Ovary (tissue), 7 donors: ENCODE measurements at regions not wholly inside any gene's neighbourhood (a gene's known extent, or its start where the extent isn't known, plus 50 kb on each side); places are given as distances from the start of the nearest gene placed in this dataset.

ENCODE experiments used
- DNase-seq, 5 donors: peaks; one replicate each; pipeline ENCODE4 v3.0.0-alpha.2; 2019 to 2020
- H3K27ac ChIP-seq, 2 donors: fragments of 200-600 bp; one replicate each; pipeline versions ENCODE4 v1.5.1 to v1.8.0; 2019 to 2022
- H3K27me3 ChIP-seq: fragments of 200-600 bp; one replicate; pipeline ENCODE4 v1.8.0; 2022
- H3K36me3 ChIP-seq: fragments of 200-600 bp; sonication (generic); one replicate; pipeline ENCODE4 v1.5.1; 2019
- H3K4me1 ChIP-seq: one replicate; pipeline ENCODE4 v1.8.1; 2013; ENCODE audit warnings: mild to moderate bottlenecking, moderate library complexity; ENCODE audit not compliant: insufficient read depth
- H3K4me3 ChIP-seq: fragments of 200-600 bp; sonication (generic); one replicate; pipeline ENCODE4 v1.5.1; 2017
- H3K9me3 ChIP-seq, 2 donors: fragments of 200-600 bp in 1 of 2; sonication (generic) in 1 of 2; one replicate each; pipeline versions ENCODE4 v1.5.1 to v1.8.1; 2013 to 2019; ENCODE audit warnings: mild to moderate bottlenecking in 1 of 2, moderate library complexity in 1 of 2
- CTCF ChIP-seq, 3 donors: fragments of 450-650 bp in 2 of 3; fragments of 200-600 bp in 1 of 3; IDR thresholded peaks; one replicate each; pipeline versions ENCODE4 v1.5.1 to v1.8.0; 2016 to 2022; ENCODE audit warnings: antibody characterized with exemption in 3 of 3, mild to moderate bottlenecking in 1 of 3
- EP300 ChIP-seq: sonication (generic); formaldehyde crosslinking; IDR thresholded peaks from one replicate; pipeline ENCODE4 v1.6.1; 2017; ENCODE audit warnings: antibody characterized with exemption
- POLR2A ChIP-seq: fragments of 450-650 bp; IDR thresholded peaks from one replicate; pipeline ENCODE4 v1.6.1; 2017; ENCODE audit warnings: antibody characterized with exemption, mild to moderate bottlenecking, moderate library complexity
- WGBS, 3 donors: extraction: QIAGEN DNeasy Blood & Tissue Kit in 1 of 3; methylation state at CpG; one replicate each; pipeline versions ENCODE4 v1.1.5 to v1.1.7; 2013 to 2017; 5-methylcytosine and 5-hydroxymethylcytosine counted together
- intact Hi-C, 4 donors: fragments of 100-400 bp; cut with DNase I; formaldehyde crosslinking; loops; one replicate each; pipeline versions ENCODE4 v1.11.0 to v1.15.1; 2022 to 2023
- donor health status: DM: no; HTN: no; CAD: no; lungs with moderate emphysema.
- donor health status: DM: no; HTN: no; CAD: no.
- donor health status: Bipolar disorder and iron deficiency.
- donor health status: DM: no; HTN: no; CAD: no.
- donor health status: DM: yes; HTN: yes; CAD: no.

- Histone ChIP-seq H3K27me3 (no peaks in the 10 kb centered on the region), H3K9me3 (no peaks in the 10 kb centered on the region), H3K36me3 (no peaks in the 10 kb centered on the region), H3K4me3 (no peak overlapping the region), H3K27ac (no peak overlapping the region), H3K4me1 (no peaks in the 10 kb centered on the region)
- DNase-seq: no peak
- intact Hi-C loops: no loop called here
- 33 to 57% (median 42%) methylated on average over 3 of the region's 3 CpGs for WGBS, 3 donors
- TF ChIP-seq CTCF (IDR thresholded peaks at IDR 0.05) (no peak), EP300 (no peak), POLR2A (no peak)
Measured at GRCh38 chr5:99369797-99370593, 441.2 kb upstream of the CHD1 start.

DNA sequence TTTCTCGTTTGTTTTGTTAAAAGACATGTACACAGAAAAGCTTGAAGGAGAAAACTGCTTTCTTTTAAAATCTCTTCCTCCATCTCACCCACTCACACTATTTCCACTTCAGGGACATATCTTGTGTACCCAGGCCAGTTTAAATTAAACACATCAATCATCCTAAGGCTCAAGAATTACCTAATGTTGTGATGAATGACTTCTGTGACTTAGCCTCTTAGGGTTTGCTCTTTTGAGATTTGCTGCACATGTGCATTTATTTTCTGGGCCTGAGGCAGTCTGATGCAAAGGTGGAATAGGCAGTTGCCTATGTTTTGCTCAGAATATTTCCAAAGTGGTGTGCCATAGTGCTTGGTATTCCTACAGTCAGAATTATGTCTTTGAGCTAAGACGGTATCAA lies 439.9 kb upstream of the CHD1 start:
- WGBS, 3 donors: 68 to 82% (median 73%) methylated on average over 2 of the region's 2 CpGs
- H3K36me3 ChIP-seq: no peaks in the 10 kb centered on the region
- H3K27me3 ChIP-seq: no peaks in the 10 kb centered on the region
- no peaks in the 10 kb centered on the region for H3K4me1 ChIP-seq
- H3K4me3 ChIP-seq: no peak overlapping the region
- intact Hi-C loops: no loop called here
- DNase-seq: no peak
- H3K27ac ChIP-seq: no peak overlapping the region
- H3K9me3 ChIP-seq: no peaks in the 10 kb centered on the region
- TF ChIP-seq POLR2A (no peak), CTCF (IDR thresholded peaks at IDR 0.05) (no peak), EP300 (no peak)

DNA sequence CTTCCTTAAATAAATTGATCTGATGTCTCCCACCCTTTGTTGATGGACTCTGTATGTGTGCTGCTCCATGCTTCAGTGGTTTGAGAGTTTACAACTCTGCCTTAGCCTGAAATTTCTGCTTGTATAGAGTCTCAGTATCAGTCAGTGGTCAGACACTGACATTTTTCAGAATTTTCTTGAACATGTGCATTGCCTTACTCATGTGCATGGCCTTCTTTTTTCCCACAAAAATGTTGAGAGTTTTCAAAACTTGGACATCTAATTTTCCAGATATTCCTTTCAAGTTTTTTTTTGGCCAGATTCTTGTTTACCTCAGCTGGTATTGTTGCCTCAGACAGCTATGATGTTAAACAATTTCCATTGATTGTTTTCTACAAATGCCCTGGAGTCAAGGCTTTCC lies 427.1 kb upstream of the CHD1 start:
- TF ChIP-seq POLR2A (no peak), CTCF (IDR thresholded peaks at IDR 0.05) (no peak), EP300 (no peak)
- no peak overlapping the region for H3K4me3 ChIP-seq
- no peaks in the 10 kb centered on the region for H3K9me3 ChIP-seq
- no peaks in the 10 kb centered on the region for H3K4me1 ChIP-seq
- H3K27me3 ChIP-seq: no peaks in the 10 kb centered on the region
- intact Hi-C loops: no loop called here
- no peaks in the 10 kb centered on the region for H3K36me3 ChIP-seq
- no peak overlapping the region for H3K27ac ChIP-seq
- DNase-seq: no peak

- WGBS, 3 donors: 51 to 57% (median 55%) methylated on average over 2 of the region's 2 CpGs
- Histone ChIP-seq H3K9me3 (no peaks in the 10 kb centered on the region), H3K36me3 (no peaks in the 10 kb centered on the region), H3K27ac (no peak overlapping the region), H3K27me3 (no peaks in the 10 kb centered on the region), H3K4me1 (no peaks in the 10 kb centered on the region), H3K4me3 (no peak overlapping the region)
- DNase-seq: no peak
- intact Hi-C loops: no loop called here
- TF ChIP-seq CTCF (IDR thresholded peaks at IDR 0.05) (no peak), POLR2A (no peak), EP300 (no peak)
Measured at GRCh38 chr5:99349787-99350186, 421.0 kb upstream of the CHD1 start.
